Left ventricle myocardium inferior (tissue), 1 donor: ENCODE measurements at regions not wholly inside any gene's neighbourhood (a gene's known extent, or its start where the extent isn't known, plus 50 kb on each side); places are given as distances from the start of the nearest gene placed in this dataset.

ENCODE experiments used
- DNase-seq: peaks from one replicate; pipeline ENCODE4 v3.0.0-alpha.2; 2020
- H3K27ac ChIP-seq: fragments of 200-600 bp; replicated peaks from 2 replicates; pipeline ENCODE4 v1.8.0; 2021
- H3K27me3 ChIP-seq: fragments of 200-600 bp; 2 replicates; pipeline ENCODE4 v1.8.0; 2021; ENCODE audit warnings: low read depth
- H3K36me3 ChIP-seq: fragments of 200-600 bp; 2 replicates; pipeline ENCODE4 v1.8.0; 2021
- H3K4me1 ChIP-seq: fragments of 200-600 bp; 2 replicates; pipeline ENCODE4 v1.8.0; 2021
- H3K4me3 ChIP-seq: fragments of 200-600 bp; 2 replicates; pipeline ENCODE4 v1.8.0; 2021; ENCODE audit warnings: mild to moderate bottlenecking, moderate library complexity
- H3K9me3 ChIP-seq: fragments of 200-600 bp; replicated peaks from 2 replicates; pipeline ENCODE4 v1.8.0; 2021
- CTCF ChIP-seq: fragments of 200-600 bp; IDR thresholded peaks from 2 replicates; pipeline ENCODE4 v1.8.0; 2021; ENCODE audit warnings: antibody characterized with exemption, mild to moderate bottlenecking, borderline replicate concordance
- intact Hi-C: fragments of 100-400 bp; cut with micrococcal nuclease; formaldehyde crosslinking; loops from one replicate; pipeline ENCODE4 v1.11.0; 2022
- donor health status: DM: no; HTN: yes; CAD: no; lungs with severe emphysema.

DNA sequence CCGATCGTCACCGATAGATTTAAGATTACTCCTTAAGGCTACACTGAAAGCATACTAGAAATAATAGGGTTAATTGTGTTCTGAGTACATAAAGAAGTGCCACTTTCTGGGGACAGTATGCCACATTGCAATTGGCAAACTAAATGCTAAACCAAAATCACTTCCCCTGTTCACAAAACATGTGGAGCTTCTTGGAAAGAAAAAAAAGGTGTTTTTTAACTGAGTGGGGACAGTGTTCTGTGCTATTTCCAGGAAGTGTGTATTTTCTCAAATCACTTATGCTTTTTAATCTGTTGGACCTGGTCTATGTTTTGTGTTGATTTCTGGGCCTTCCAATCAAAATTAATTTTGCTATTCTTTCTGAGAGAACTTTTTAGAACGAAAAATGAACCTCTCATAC is 149.3 kb upstream of the MPDZ start:
- intact Hi-C loops, result loop anchor here (10.0 kb wide), 1 partner anchor 926 kb away; no protein-coding TSS in a partner anchor
- Histone ChIP-seq H3K4me1 (peaks cover 36% of the 10 kb centered on the region), H3K36me3 (no peaks in the 10 kb centered on the region), H3K4me3 (no peak overlapping the region), H3K9me3 (no peaks in the 10 kb centered on the region), H3K27me3 (no peaks in the 10 kb centered on the region), H3K27ac (peak overlapping the region; percentile 65)
- TF ChIP-seq CTCF, result no peak
- no peak for DNase-seq

DNA sequence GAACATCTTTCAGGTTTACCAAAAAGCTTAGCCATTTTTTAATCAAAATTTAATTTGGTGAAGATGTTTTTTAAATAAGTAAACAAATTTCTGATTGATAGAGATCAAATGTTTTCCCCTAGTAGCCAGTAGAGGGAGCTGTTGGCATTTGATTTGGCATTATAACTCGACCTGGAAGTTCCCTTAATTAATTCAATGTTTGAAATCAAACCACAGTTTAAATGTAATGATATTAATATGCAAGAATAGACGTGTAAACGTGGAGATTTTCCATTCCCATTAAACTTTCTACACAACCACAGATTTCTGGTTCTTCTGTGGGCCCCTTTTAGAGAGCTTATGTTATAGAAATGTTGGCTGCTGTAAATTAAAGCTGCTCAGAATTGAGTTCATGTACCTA is 148.1 kb upstream of the MPDZ start:
- Histone ChIP-seq H3K27ac (peak overlapping the region; percentile 65), H3K4me1 (peaks cover 33% of the 10 kb centered on the region), H3K4me3 (peak overlapping the region; percentile 24), H3K36me3 (no peaks in the 10 kb centered on the region), H3K9me3 (no peaks in the 10 kb centered on the region), H3K27me3 (no peaks in the 10 kb centered on the region)
- TF ChIP-seq CTCF, result peak; percentile 83
- no peak for DNase-seq
- intact Hi-C loops, result loop anchor here (10.0 kb wide), 1 partner anchor 927 kb away; no protein-coding TSS in a partner anchor

- H3K4me3 ChIP-seq, result no peak overlapping the region
- no peaks in the 10 kb centered on the region for H3K36me3 ChIP-seq
- H3K9me3 ChIP-seq, result no peaks in the 10 kb centered on the region
- intact Hi-C loops, result loop anchor here (10.0 kb wide), 1 partner anchor 928 kb away; no protein-coding TSS in a partner anchor
- peaks cover 33% of the 10 kb centered on the region for H3K4me1 ChIP-seq
- no peak overlapping the region for H3K27ac ChIP-seq
- no peaks in the 10 kb centered on the region for H3K27me3 ChIP-seq
- TF ChIP-seq CTCF, result no peak
- DNase-seq, result no peak
These were observed 147.1 kb upstream of the MPDZ start for GRCh38 chr9:13426606-13427005.

DNA sequence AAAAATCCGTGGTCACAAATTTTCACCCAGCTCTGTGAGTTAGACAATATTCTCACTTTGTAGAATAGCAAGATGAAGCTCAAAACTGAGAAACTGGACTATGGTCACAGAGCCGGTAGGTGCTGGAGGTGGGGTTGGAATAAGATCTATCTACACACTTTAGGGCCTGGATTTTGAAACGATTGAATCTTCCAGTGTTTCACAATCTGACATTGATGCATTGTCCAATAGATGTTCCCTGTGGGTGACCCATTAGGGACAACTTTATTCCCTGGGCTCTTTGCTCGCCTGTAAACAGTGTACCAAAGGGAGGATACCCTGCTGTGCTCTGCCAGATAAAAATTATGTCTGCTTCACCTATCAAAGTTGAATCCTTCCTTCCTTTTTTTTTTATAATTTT is 145.4 kb upstream of the MPDZ start:
- intact Hi-C loops, result loop anchor here (10.0 kb wide), 1 partner anchor 930 kb away; no protein-coding TSS in a partner anchor
- no peak for TF ChIP-seq CTCF
- H3K27ac ChIP-seq, result no peak overlapping the region
- H3K27me3 ChIP-seq, result no peaks in the 10 kb centered on the region
- H3K36me3 ChIP-seq, result no peaks in the 10 kb centered on the region
- DNase-seq, result no peak
- no peak overlapping the region for H3K4me3 ChIP-seq
- peaks cover 23% of the 10 kb centered on the region for H3K4me1 ChIP-seq
- no peaks in the 10 kb centered on the region for H3K9me3 ChIP-seq

GRCh38 chr9:13424204-13424603 is 144.7 kb upstream of the MPDZ start:
- DNase-seq, result no peak
- no peak overlapping the region for H3K4me3 ChIP-seq
- no peak overlapping the region for H3K27ac ChIP-seq
- no peak for TF ChIP-seq CTCF
- no peaks in the 10 kb centered on the region for H3K27me3 ChIP-seq
- no peaks in the 10 kb centered on the region for H3K36me3 ChIP-seq
- H3K9me3 ChIP-seq, result no peaks in the 10 kb centered on the region
- peaks cover 17% of the 10 kb centered on the region for H3K4me1 ChIP-seq
- intact Hi-C loops, result loop anchor here (10.0 kb wide), 1 partner anchor 931 kb away; no protein-coding TSS in a partner anchor
